Activated naive CD4-positive, alpha-beta T cell treated with anti-CD3 and anti-CD28 coated beads, Interleukin-2, amount 50 U/mL, for 72 hours (primary cell): ENCODE measurements at regions not wholly inside any gene's neighbourhood (a gene's known extent, or its start where the extent isn't known, plus 50 kb on each side); places are given as distances from the start of the nearest gene placed in this dataset.
A peak's percentile ranks its signal among the peaks of the same experiment; 100 is the strongest.

Experiments used
- ATAC-seq, 2 donors: fragments of 150-1000 bp; cut with Tn5 transposase; 2 replicates each; pipeline ENCODE4 v1.10.0; 2021; ENCODE audit warnings: mild to moderate bottlenecking in 2 of 2, moderate library complexity in 2 of 2
- DNase-seq, 2 donors: peaks; one replicate each; pipeline ENCODE4 v3.0.0; 2021 to 2022; ENCODE audit warnings: low spot score in 2 of 2
- H3K27ac Mint-ChIP-seq, 2 donors: one replicate each; pipeline ENCODE4 v1.8.0; 2022; ENCODE audit warnings: mild to moderate bottlenecking in 2 of 2, mixed read lengths in 2 of 2
- H3K36me3 Mint-ChIP-seq, 2 donors: one replicate each; pipeline ENCODE4 v1.8.0; 2022; ENCODE audit warnings: mixed read lengths in 2 of 2
- H3K9me3 Mint-ChIP-seq, 2 donors: one replicate each; pipeline ENCODE4 v1.8.0; 2022; ENCODE audit warnings: mixed read lengths in 2 of 2

DNA sequence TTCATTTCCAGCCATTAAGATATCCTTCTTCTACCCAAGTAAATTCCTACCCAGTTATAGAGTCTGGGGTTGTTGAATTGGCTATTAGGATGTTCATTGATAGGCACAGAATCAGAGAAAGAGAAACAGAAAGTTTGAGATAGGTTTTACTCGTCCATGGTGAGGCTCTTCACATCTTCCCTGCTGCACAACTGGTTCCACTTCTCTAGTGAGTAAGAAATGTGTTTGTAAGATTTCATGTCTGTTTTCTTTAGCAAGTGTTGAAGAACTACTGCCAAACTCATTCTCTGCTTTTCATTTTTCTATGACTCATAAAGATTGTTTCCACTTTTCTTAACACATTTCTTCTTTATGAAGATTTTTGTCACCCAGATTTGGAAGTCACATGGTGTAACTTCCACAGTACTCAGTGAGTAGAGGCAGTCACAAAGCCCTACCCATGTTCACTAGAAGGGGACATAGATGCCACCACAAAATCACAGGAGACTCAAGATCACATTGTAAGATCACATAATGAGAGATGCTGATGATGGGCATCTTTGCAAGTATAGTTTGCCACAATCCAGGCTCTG, 152.3 kb downstream of the SNX7 start:
- H3K27ac Mint-ChIP-seq = peak overlapping the region in 1 of 2 donors; percentile 76
- H3K9me3 Mint-ChIP-seq = peaks cover 12% of the 10 kb centered on the region in 2 donors
- H3K36me3 Mint-ChIP-seq = peaks cover 17 to 20% of the 10 kb centered on the region in 2 donors
- DNase-seq (peak in 1 of 2 donors; percentile 6), ATAC-seq (peak; percentile 80 to 98)

DNA sequence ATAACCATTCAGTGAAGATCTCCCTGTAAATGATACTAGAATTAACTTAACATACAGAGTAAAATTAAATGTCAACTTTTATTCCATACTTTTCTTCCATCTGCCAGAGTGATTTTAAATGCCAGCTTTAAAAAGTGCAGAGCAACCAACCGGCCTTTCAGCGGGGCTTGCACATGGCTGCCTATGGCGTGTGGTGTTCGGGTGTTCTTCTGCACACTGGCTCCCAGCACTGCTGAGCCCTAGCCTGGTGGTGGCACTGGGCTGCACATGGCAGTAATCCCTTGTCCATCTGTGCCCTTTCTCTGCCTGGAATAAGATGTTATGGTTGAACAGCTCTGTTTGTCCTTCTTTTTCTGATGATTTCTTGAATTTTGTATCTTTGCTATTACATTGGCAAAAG, 156.3 kb downstream of the SNX7 start:
- ATAC-seq = no peak
- no peak overlapping the region for H3K27ac Mint-ChIP-seq
- no peaks in the 10 kb centered on the region for H3K9me3 Mint-ChIP-seq
- DNase-seq = no peak
- H3K36me3 Mint-ChIP-seq = no peaks in the 10 kb centered on the region

DNA sequence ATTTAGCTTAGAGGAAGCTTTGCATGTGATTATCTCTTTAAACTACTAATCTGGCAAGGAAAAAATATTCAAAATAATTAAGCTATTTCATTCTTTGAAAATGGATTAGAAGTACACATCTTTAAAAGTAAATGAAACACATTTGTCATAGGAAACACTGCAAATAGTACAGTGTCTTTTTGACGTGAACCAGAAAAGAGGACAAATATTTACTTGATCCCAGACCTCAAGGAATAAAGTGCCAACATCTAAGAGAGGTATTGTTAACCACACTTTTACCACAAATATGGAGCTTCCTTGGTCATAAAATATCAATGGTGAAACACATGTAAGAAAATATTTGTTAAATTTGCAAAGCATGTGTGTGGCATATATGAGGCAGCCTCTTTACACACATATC, 159.9 kb downstream of the SNX7 start:
- DNase-seq = no peak
- no peaks in the 10 kb centered on the region for H3K9me3 Mint-ChIP-seq
- ATAC-seq = no peak
- no peaks in the 10 kb centered on the region for H3K36me3 Mint-ChIP-seq
- no peak overlapping the region for H3K27ac Mint-ChIP-seq

DNA sequence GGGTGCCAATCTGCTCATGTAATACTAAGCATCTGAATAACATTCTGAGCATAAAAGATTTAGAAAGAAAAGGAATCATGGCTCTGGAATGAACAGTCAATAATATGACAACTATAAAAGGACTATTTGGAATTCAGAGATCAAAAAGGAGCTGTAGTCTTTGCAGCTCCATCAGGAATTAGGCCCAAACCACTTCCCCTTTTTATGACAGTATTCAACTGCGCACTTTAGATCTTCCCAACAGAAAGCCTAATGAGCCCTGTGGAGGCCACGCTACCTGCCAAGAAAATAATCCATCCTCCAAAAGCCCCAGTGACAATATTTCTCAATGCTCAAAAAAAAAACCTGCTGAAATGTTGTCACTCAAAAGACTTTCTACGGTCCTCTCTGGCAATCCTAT, 163.2 kb downstream of the SNX7 start:
- Mint-ChIP-seq H3K27ac (no peak overlapping the region), H3K9me3 (peaks cover 3 to 6% of the 10 kb centered on the region in 2 donors), H3K36me3 (peaks cover 7% of the 10 kb centered on the region in 2 donors)
- DNase-seq (no peak), ATAC-seq (no peak)

DNA sequence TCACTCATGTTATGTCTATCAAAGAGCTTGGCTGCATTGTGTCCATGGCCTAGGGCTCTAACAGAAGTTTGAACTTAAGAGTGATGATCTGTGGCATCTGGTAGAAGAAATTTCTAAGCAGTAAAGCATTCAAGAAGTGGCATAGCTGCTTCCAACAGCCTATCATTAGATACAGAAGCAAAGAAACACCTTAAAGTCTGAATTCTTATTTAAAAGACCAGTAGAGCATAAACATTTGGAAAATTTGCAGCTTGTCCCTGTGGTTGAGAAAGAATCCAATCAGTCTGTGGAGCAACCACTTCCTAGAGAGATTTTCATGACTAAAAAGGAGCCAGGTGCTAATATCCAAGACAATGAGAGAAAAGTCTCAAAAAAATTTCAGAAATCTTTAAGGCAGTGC, 165.5 kb downstream of the SNX7 start:
- peaks cover 3 to 11% of the 10 kb centered on the region in 2 donors for H3K9me3 Mint-ChIP-seq
- H3K36me3 Mint-ChIP-seq = peaks cover 11% of the 10 kb centered on the region in 2 donors
- DNase-seq = no peak
- no peak for ATAC-seq
- H3K27ac Mint-ChIP-seq = no peak overlapping the region

DNA sequence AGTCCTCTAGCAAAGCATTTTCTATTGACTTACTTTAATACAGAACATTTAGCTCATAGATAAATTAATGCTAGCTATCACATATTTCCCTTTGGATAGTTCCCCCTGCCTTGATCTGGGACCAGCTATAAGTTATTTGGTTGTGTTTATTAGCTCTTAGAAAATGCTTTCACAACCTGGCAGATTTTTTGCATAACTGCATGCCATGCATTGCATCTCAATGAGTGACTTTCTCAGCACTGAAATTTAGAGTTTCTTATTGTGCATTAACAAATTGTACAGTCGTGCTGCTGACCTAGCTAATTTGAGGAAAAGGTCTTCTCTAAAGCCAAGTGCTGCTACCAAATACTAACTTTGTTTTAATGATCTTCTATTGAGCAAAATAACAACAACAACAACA, 164.8 kb downstream of the PLPPR5 start:
- H3K36me3 Mint-ChIP-seq = peaks cover 0 to 6% of the 10 kb centered on the region in 2 donors
- H3K9me3 Mint-ChIP-seq = peaks cover 3 to 11% of the 10 kb centered on the region in 2 donors
- ATAC-seq (no peak), DNase-seq (no peak)
- H3K27ac Mint-ChIP-seq = no peak overlapping the region
